WERI-Rb-1 (cell line): ENCODE measurements at regions not wholly inside any gene's neighbourhood (a gene's known extent, or its start where the extent isn't known, plus 50 kb on each side); places are given as distances from the start of the nearest gene placed in this dataset.
A peak's percentile ranks its signal among the peaks of the same experiment; 100 is the strongest.

Experiments
- DNase-seq: peaks from one replicate; pipeline ENCODE4 v3.0.0-alpha.2; 2020
- H3K27ac ChIP-seq: fragments of 250-450 bp; sonication (Bioruptor Pico); 2 replicates; pipeline ENCODE4 v1.5.1; 2020; ENCODE audit warnings: mild to moderate bottlenecking, moderate library complexity
- H3K27me3 ChIP-seq: fragments of 250-450 bp; sonication (Bioruptor Pico); 2 replicates; pipeline ENCODE4 v1.5.1; 2021; ENCODE audit warnings: mild to moderate bottlenecking, low read depth, moderate library complexity; ENCODE audit not compliant: insufficient read depth, severe bottlenecking
- H3K36me3 ChIP-seq: fragments of 250-450 bp; sonication (Bioruptor Pico); 2 replicates; pipeline ENCODE4 v1.5.1; 2020; ENCODE audit warnings: mild to moderate bottlenecking, moderate library complexity
- H3K4me3 ChIP-seq: 2 replicates; pipeline ENCODE4 v1.5.1; 2011; ENCODE audit warnings: low read depth, mild to moderate bottlenecking, control low read depth, low read length
- H3K9me3 ChIP-seq: fragments of 250-450 bp; sonication (Bioruptor Pico); 2 replicates; pipeline ENCODE4 v1.5.1; 2021; ENCODE audit warnings: mild to moderate bottlenecking, moderate library complexity; ENCODE audit not compliant: severe bottlenecking
- CTCF ChIP-seq: IDR thresholded peaks from 2 replicates; pipeline ENCODE4 v1.5.1; 2011; ENCODE audit warnings: low read depth, mild to moderate bottlenecking, control low read depth, inconsistent platforms, low read length

DNA sequence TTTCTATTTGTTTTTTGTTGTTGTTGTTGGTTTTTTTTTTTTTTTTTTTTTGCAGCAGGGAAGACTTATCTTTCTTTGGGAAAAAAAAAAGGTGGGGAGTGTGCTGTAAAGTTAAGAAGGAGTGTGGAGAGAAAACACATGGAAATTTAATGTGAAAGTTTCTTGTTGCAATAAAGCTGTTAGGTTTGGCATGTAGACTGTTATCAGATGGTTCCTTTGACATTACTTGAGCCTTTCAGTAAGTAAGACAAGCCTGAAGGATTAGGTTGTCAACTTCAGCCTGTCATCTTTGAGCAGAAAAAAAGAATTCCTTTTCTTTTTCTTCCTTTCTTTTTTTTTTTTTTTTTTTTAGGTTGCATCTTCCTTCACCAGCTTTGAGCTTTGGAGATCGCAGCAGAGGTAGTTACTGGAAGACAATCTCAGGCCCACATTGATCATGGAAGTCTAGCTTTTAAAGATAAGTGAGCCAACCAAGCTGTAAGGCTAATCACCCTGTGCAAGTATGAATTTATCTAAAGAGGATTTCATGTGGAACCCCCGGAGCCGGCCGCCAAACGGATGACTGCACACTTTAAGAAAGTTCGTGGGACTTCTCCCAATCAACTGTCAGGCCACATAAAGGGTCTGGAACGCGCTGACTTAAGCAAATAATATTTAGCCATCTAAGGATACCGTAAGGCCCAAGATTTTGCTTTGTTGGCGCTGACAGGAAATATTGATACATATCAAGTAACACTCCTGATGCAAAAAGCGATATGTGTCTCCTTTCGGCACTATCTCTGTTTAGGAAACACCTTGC lies 1040.1 kb upstream of the NR2F2 start:
- no peak overlapping the region for H3K27ac ChIP-seq
- no peaks in the 10 kb centered on the region for H3K36me3 ChIP-seq
- peaks cover 38% of the 10 kb centered on the region for H3K27me3 ChIP-seq
- TF ChIP-seq CTCF: no peak
- DNase-seq: no peak
- no peaks in the 10 kb centered on the region for H3K9me3 ChIP-seq
- no peak overlapping the region for H3K4me3 ChIP-seq

DNA sequence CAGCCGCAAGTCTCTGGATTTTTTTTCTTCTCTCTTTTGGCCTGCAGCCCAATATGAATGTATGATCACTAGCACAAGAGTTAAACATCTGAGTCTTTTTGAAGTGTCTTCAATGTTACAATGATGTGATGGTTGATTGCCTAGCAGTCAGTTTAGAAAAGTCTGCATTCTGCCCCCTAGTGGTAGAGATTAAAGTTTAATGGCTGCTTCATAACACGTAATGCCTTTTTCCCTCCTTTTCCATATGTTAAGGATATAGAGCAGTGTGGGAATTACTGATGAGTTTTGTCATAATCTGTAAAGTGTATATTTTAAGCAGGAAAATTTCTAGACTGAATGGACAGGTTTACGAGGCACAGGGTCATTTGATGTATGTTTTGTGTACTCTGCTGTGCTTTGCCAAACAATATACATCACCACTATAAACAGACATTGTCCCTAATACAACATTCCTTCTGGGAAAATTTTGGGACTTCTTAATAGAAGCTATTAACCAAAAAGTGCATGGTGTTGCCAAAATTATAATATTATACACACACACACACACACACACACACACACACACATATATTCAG lies 1038.5 kb upstream of the NR2F2 start:
- DNase-seq: peak; percentile 8
- H3K36me3 ChIP-seq: no peaks in the 10 kb centered on the region
- H3K4me3 ChIP-seq: no peak overlapping the region
- peak; percentile 45 for TF ChIP-seq CTCF
- no peaks in the 10 kb centered on the region for H3K9me3 ChIP-seq
- H3K27ac ChIP-seq: no peak overlapping the region
- H3K27me3 ChIP-seq: peaks cover 40% of the 10 kb centered on the region

- H3K9me3 ChIP-seq: no peaks in the 10 kb centered on the region
- H3K36me3 ChIP-seq: no peaks in the 10 kb centered on the region
- no peak for TF ChIP-seq CTCF
- no peak overlapping the region for H3K4me3 ChIP-seq
- no peak for DNase-seq
- H3K27me3 ChIP-seq: peaks cover 37% of the 10 kb centered on the region
- H3K27ac ChIP-seq: no peak overlapping the region
Measured at GRCh38 chr15:95292785-95293450, 1037.6 kb upstream of the NR2F2 start.

- H3K9me3 ChIP-seq: no peaks in the 10 kb centered on the region
- H3K36me3 ChIP-seq: no peaks in the 10 kb centered on the region
- no peak for TF ChIP-seq CTCF
- peaks cover 33% of the 10 kb centered on the region for H3K27me3 ChIP-seq
- DNase-seq: no peak
- H3K27ac ChIP-seq: no peak overlapping the region
- no peak overlapping the region for H3K4me3 ChIP-seq
Measured at GRCh38 chr15:95293456-95294031, 1037.0 kb upstream of the NR2F2 start.

GRCh38 chr15:95295363-95295762 lies 1035.1 kb upstream of the NR2F2 start:
- DNase-seq: peak; percentile 9

More at GRCh38 chr15:95295363-95295762, 1035.1 kb upstream of the NR2F2 start:
- no peak for TF ChIP-seq CTCF
- H3K27me3 ChIP-seq: peaks cover 28% of the 10 kb centered on the region
- H3K4me3 ChIP-seq: no peak overlapping the region
- H3K9me3 ChIP-seq: no peaks in the 10 kb centered on the region
- H3K27ac ChIP-seq: no peak overlapping the region
- H3K36me3 ChIP-seq: no peaks in the 10 kb centered on the region
